WI38 (cell line): ENCODE measurements at regions not wholly inside any gene's neighbourhood (a gene's known extent, or its start where the extent isn't known, plus 50 kb on each side); places are given as distances from the start of the nearest gene placed in this dataset.

ENCODE experiments used
- H3K4me3 ChIP-seq: 2 replicates; pipeline ENCODE4 v1.5.1; 2011; ENCODE audit warnings: low read depth, mild to moderate bottlenecking, control low read depth, low read length
- CTCF ChIP-seq: IDR thresholded peaks from 2 replicates; pipeline ENCODE4 v1.5.1; 2012; ENCODE audit warnings: low read depth, mild to moderate bottlenecking, control low read depth, low read length

GRCh38 chr20:11266571-11266970, 592.8 kb upstream of the JAG1 start:
- no peak overlapping the region for H3K4me3 ChIP-seq
- TF ChIP-seq CTCF, result no peak

DNA sequence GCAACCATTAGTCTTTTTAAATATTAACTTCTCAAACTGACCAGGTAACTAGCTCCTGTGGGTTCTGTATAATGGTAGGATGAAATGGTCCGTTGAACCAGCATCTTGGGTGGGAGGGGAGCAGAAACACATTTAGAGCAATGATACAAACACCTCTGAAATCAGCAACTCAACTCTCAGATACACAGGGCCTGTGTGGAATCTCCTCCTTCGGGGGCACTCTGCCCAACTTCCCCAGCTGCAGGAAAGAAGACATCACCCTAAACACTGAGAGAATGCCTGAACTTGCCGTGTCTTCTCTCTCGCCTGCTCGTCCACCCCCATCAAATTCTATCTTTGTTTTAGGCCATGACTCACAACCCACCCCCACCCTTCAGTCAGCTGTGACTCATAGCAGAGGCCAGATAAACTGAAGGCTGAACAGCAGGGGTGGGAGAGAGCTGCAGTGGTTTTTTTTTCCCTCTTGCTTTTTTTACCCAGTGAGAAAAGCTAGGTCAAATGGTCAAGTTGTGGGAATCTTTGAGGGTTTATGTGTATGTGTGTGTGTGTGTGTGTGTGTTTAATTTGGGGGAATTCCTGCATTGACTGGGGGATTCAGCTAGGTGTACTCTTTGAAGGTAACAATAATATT, 593.4 kb upstream of the JAG1 start:
- no peak overlapping the region for H3K4me3 ChIP-seq

DNA sequence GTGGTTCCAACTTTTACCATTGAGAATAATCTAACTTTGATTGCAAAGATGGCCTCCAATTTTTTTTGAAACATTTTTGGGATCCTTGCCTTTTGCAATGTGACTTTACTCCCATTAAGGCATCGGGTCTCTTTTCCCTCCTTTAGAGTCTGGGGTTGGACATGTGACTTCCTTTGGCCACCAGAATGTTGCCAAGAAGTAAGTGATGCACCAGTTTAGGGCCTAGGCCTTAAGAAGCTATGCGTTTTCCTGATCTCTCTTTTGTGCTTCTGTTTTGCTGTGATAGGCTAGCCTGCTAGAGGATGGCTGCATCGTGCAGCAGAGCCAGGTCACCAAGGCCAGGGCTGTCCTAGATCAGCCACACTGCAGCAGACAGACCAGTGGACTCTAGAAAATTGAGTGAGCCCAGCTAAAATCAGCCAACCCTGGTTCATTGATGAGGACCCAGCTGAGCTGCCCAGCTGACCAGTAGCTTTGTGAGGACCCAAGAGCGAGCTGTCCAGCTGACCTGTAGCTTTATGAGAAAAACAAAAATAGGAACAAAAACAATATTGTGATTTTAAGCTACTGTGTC, 594.0 kb upstream of the JAG1 start:
- H3K4me3 ChIP-seq, result no peak overlapping the region
- no peak for TF ChIP-seq CTCF

More for the DNA sequence above, 593.4 kb upstream of the JAG1 start:
- TF ChIP-seq CTCF, result no peak

- H3K4me3 ChIP-seq, result no peak overlapping the region
- no peak for TF ChIP-seq CTCF
Observed at GRCh38 chr20:11270566-11270965, 596.8 kb upstream of the JAG1 start.

DNA sequence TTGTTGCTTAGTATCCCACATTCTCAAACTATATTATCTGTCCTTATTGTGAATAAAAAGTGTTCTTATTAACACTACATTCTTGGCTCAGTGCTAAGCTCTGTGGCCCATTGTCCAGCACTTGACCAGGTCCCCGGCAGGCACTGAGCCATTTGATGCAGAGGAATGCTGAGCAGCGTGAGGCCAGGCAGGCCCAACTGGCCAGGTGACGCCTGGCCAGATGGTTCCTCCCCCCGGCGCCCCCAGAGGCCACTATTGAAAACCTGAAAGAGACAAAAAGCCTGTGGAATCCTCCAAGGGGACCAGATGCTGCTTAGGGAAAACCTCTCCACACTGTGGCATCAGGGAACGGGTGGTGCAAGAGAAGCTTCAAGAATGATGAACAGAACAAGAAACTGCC, 597.5 kb upstream of the JAG1 start:
- no peak for TF ChIP-seq CTCF
- no peak overlapping the region for H3K4me3 ChIP-seq

GRCh38 chr20:11271920-11272594, 598.3 kb upstream of the JAG1 start:
- no peak for TF ChIP-seq CTCF
- no peak overlapping the region for H3K4me3 ChIP-seq

GRCh38 chr20:11274141-11274594, 600.4 kb upstream of the JAG1 start:
- H3K4me3 ChIP-seq, result no peak overlapping the region
- peak; percentile 25; the same call in 1 of the 2 replicates for TF ChIP-seq CTCF
